Stomach (tissue), 8 donors: ENCODE measurements at regions not wholly inside any gene's neighbourhood (a gene's known extent, or its start where the extent isn't known, plus 50 kb on each side); places are given as distances from the start of the nearest gene placed in this dataset.

Source experiments
- DNase-seq, 2 donors: peaks; one replicate each; pipeline versions ENCODE4 v3.0.0 to v3.0.0-alpha.2; 2013 to 2019
- H3K27ac ChIP-seq, 5 donors: fragments of 200-600 bp in 4 of 5; sonication (generic) in 4 of 5; one replicate each; pipeline ENCODE4 v1.5.1; 2013 to 2019; ENCODE audit warnings: mild to moderate bottlenecking in 1 of 5, moderate library complexity in 1 of 5
- H3K27me3 ChIP-seq, 3 donors: fragments of 200-600 bp; sonication (generic); one replicate each; pipeline ENCODE4 v1.5.1; 2017 to 2019; ENCODE audit warnings: mixed run types in 1 of 3
- H3K36me3 ChIP-seq, 4 donors: fragments of 200-600 bp; sonication (generic); 1 replicate in 3 of 4; 2 replicates in 1 of 4; pipeline ENCODE4 v1.5.1; 2016 to 2019
- H3K4me1 ChIP-seq, 4 donors: fragments of 200-600 bp; sonication (generic); one replicate each; pipeline ENCODE4 v1.5.1; 2016 to 2019
- H3K4me3 ChIP-seq, 4 donors: fragments of 200-600 bp; sonication (generic) in 3 of 4; one replicate each; pipeline ENCODE4 v1.5.1; 2016 to 2019; ENCODE audit warnings: mild to moderate bottlenecking in 1 of 4
- H3K9me3 ChIP-seq, 4 donors: fragments of 200-600 bp; sonication (generic); one replicate each; pipeline ENCODE4 v1.5.1; 2016 to 2019
- EP300 ChIP-seq: sonication (generic); formaldehyde crosslinking; IDR thresholded peaks from one replicate; pipeline ENCODE4 v1.6.1; 2017; ENCODE audit warnings: antibody characterized with exemption
- POLR2A ChIP-seq, 4 donors: fragments of 450-650 bp; IDR thresholded peaks; one replicate each; pipeline ENCODE4 v1.6.1; 2016; ENCODE audit warnings: antibody characterized with exemption in 4 of 4, control low read depth in 2 of 4, mild to moderate bottlenecking in 1 of 4, moderate library complexity in 1 of 4
- POLR2AphosphoS5 ChIP-seq, 3 donors: sonication (generic); formaldehyde crosslinking; IDR thresholded peaks; one replicate each; pipeline ENCODE4 v1.6.1; 2016; ENCODE audit warnings: antibody characterized with exemption in 3 of 3
- WGBS, 5 donors: extraction: QIAGEN DNeasy Blood & Tissue Kit in 3 of 5; methylation state at CpG; one replicate each; pipeline versions ENCODE4 v1.1.5 to v1.1.7; 2013 to 2018; 5-methylcytosine and 5-hydroxymethylcytosine counted together
- intact Hi-C: fragments of 100-400 bp; cut with DNase I; formaldehyde crosslinking; loops from one replicate; pipeline ENCODE4 v1.15.1; 2023; ENCODE audit warnings: low total_unique reads
- TF ChIP-seq, protein P1 (sequence below), 7 experiments: fragments of 450-650 bp in 4 of 7; fragments of 200-600 bp in 3 of 7; sonication (generic) in 3 of 7; IDR thresholded peaks; one replicate each; pipeline ENCODE4 v1.5.1; 2016 to 2019; ENCODE audit warnings: antibody characterized with exemption in 7 of 7, control low read depth in 2 of 7, mild to moderate bottlenecking in 1 of 7
- donor health status: healthy with polysubstance abuse.
- donor health status: Bipolar disorder and iron deficiency.
- donor health status: healthy.

DNA sequence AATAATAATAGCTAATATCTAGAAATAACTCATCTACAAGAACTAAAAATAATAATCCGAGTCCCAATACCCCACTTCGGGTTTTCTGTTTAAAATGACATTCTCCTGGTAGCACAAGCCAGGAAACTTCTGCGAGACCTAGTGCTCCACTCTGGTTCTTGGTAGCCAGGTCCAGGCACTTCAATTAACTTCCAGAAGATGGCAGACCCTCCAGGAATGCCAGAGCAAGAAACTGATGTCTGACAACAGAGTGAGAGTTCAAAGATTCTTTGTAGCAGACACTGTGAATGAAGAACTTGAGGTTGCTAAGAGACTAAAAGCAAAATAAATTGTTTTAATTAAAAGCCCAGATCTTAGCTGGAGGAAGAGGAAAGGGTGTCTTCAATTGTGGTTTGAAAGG is 1963.3 kb upstream of the CDH9 start:
- Histone ChIP-seq H3K27ac (no peak overlapping the region), H3K4me3 (no peak overlapping the region), H3K27me3 (no peaks in the 10 kb centered on the region), H3K9me3 (peaks cover 0 to 2% (median 0%) of the 10 kb centered on the region in 4 donors), H3K36me3 (no peaks in the 10 kb centered on the region), H3K4me1 (no peaks in the 10 kb centered on the region)
- intact Hi-C loops: no loop called here
- DNase-seq: no peak
- TF ChIP-seq, protein P1, sequence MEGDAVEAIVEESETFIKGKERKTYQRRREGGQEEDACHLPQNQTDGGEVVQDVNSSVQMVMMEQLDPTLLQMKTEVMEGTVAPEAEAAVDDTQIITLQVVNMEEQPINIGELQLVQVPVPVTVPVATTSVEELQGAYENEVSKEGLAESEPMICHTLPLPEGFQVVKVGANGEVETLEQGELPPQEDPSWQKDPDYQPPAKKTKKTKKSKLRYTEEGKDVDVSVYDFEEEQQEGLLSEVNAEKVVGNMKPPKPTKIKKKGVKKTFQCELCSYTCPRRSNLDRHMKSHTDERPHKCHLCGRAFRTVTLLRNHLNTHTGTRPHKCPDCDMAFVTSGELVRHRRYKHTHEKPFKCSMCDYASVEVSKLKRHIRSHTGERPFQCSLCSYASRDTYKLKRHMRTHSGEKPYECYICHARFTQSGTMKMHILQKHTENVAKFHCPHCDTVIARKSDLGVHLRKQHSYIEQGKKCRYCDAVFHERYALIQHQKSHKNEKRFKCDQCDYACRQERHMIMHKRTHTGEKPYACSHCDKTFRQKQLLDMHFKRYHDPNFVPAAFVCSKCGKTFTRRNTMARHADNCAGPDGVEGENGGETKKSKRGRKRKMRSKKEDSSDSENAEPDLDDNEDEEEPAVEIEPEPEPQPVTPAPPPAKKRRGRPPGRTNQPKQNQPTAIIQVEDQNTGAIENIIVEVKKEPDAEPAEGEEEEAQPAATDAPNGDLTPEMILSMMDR (IDR thresholded peaks at IDR 0.05): no peak
- no peak for TF ChIP-seq POLR2A (IDR thresholded peaks at IDR 0.05)
- no peak for TF ChIP-seq EP300
- TF ChIP-seq POLR2AphosphoS5 (IDR thresholded peaks at IDR 0.05): no peak
- 74 to 83% (median 81%) methylated on average over 3 of the region's 3 CpGs for WGBS, 5 donors

DNA sequence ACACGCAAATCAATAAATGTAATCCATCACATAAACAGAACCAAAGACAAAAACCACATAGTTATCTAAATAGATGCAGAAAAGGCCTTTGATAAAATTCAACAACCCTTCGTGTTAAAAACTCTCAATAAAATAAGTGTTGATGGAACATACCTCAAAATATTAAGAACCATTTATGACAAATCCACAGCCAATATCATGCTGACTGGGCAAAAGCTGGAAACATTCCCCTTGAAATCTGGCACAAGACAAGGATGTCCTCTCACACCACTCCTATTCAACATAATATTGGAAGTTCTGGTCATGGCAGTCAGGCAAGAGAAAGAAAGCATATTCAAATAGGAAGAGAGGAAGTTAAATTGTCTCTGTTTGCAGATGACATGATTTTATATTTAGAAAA is 1946.3 kb upstream of the CDH9 start:
- Histone ChIP-seq H3K36me3 (no peaks in the 10 kb centered on the region), H3K9me3 (peaks cover 0 to 21% (median 6%) of the 10 kb centered on the region in 4 donors), H3K27me3 (no peaks in the 10 kb centered on the region), H3K4me1 (no peaks in the 10 kb centered on the region), H3K27ac (no peak overlapping the region), H3K4me3 (no peak overlapping the region)
- no peak for TF ChIP-seq POLR2A (IDR thresholded peaks at IDR 0.05)
- no peak for TF ChIP-seq POLR2AphosphoS5 (IDR thresholded peaks at IDR 0.05)
- intact Hi-C loops: no loop called here
- 64 to 82% (median 72%) methylated on average over 2 of the region's 2 CpGs for WGBS, 5 donors
- DNase-seq: no peak

DNA sequence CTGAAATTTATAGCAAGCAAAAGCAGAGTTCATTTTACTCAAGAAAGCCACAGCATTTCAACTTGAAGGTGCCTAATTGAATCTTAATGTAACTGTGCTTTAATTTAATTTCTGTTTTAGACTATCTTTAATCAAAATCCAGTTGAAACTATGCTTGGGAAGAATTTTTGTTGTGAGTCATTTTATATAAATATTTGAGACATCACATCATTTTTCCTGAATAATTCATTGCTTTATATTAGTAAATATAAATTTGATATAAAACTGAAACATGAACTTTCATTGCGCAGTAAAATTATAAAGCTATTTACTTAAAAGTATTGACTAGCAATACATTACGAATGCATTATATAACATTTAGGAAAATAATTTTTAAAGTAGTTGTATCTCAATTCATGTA is 1937.1 kb upstream of the CDH9 start:
- H3K9me3 ChIP-seq: peaks cover 0 to 18% (median 3%) of the 10 kb centered on the region in 4 donors
- no peak overlapping the region for H3K4me3 ChIP-seq
- intact Hi-C loops: no loop called here
- H3K27ac ChIP-seq: no peak overlapping the region
- no peak for TF ChIP-seq POLR2AphosphoS5 (IDR thresholded peaks at IDR 0.05)
- TF ChIP-seq, protein P1 (IDR thresholded peaks at IDR 0.05): no peak
- TF ChIP-seq POLR2A (IDR thresholded peaks at IDR 0.05): no peak
- TF ChIP-seq EP300: no peak
- H3K4me1 ChIP-seq: no peaks in the 10 kb centered on the region
- WGBS, 5 donors: 84 to 96% (median 93%) methylated on average over 2 of the region's 2 CpGs
- no peak for DNase-seq
- no peaks in the 10 kb centered on the region for H3K36me3 ChIP-seq
- H3K27me3 ChIP-seq: no peaks in the 10 kb centered on the region

DNA sequence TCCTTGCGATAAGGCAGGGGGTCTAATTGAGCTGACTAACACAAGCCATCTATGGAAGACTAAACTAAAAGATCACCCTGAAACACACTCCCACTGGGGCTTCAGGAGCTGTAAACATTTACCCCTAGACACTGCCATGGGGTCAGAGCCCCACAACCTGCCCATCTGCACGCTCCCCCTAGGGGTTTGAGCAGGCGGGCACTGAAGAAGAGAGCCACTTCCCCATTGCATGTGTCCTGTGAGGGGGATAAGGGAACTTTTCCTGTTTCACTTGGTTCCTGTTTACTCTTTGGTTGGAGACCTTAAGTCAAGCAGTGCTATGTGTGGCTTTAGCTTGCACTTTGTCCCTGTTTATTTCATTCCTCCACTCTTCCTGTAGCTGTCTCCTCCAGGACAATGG is 1929.5 kb upstream of the CDH9 start:
- Histone ChIP-seq H3K9me3 (peaks cover 0 to 13% (median 3%) of the 10 kb centered on the region in 4 donors), H3K4me1 (no peaks in the 10 kb centered on the region), H3K27me3 (no peaks in the 10 kb centered on the region), H3K4me3 (no peak overlapping the region), H3K36me3 (no peaks in the 10 kb centered on the region), H3K27ac (no peak overlapping the region)
- TF ChIP-seq POLR2A (IDR thresholded peaks at IDR 0.05) (no peak), POLR2AphosphoS5 (IDR thresholded peaks at IDR 0.05) (no peak), EP300 (no peak)
- TF ChIP-seq, protein P1 (IDR thresholded peaks at IDR 0.05): no peak
- intact Hi-C loops: no loop called here
- WGBS, 5 donors: 61 to 85% (median 75%) methylated on average over 3 of the region's 3 CpGs
- no peak for DNase-seq

DNA sequence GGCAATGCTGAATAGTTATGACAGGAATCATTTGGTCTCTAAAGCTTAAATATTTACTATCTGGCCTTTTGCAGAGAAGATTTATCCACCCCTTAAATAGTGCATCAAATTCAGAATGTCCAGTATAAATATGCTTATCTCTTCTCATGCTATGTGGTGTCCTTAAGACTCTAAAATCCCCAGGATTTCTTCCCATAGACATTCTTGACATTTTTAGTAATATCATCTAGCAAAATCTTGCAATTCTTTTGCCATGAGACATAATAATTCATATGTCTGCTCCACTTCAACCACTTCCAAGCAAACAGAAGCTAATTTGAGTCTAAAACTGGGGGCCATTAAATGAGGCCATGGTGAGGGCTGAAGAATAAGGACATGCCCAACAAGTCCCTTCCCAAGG is 1923.4 kb upstream of the CDH9 start:
- TF ChIP-seq EP300: no peak
- no peaks in the 10 kb centered on the region for H3K27me3 ChIP-seq
- no peaks in the 10 kb centered on the region for H3K4me1 ChIP-seq

More for the DNA sequence above, 1923.4 kb upstream of the CDH9 start:
- intact Hi-C loops: no loop called here
- Histone ChIP-seq H3K9me3 (no peaks in the 10 kb centered on the region), H3K4me3 (no peak overlapping the region), H3K27ac (no peak overlapping the region), H3K36me3 (no peaks in the 10 kb centered on the region)
- no peak for DNase-seq
